Muscle layer of duodenum (tissue), 2 donors: ENCODE measurements at regions not wholly inside any gene's neighbourhood (a gene's known extent, or its start where the extent isn't known, plus 50 kb on each side); places are given as distances from the start of the nearest gene placed in this dataset.

ENCODE experiments used
- H3K27ac ChIP-seq: one replicate; pipeline ENCODE4 v1.7.0; 2013; ENCODE audit warnings: mild to moderate bottlenecking, low read length
- H3K27me3 ChIP-seq: one replicate; pipeline ENCODE4 v1.7.0; 2013; ENCODE audit warnings: low read depth, mild to moderate bottlenecking, control low read depth, low read length
- H3K36me3 ChIP-seq, 2 donors: one replicate each; pipeline ENCODE4 v1.7.0; 2013; ENCODE audit warnings: low read length in 2 of 2, control low read depth in 1 of 2, mild to moderate bottlenecking in 1 of 2; ENCODE audit not compliant: insufficient read depth in 2 of 2, control insufficient read depth in 1 of 2
- H3K4me1 ChIP-seq, 2 donors: one replicate each; pipeline ENCODE4 v1.7.0; 2013; ENCODE audit warnings: low read length in 2 of 2, mild to moderate bottlenecking in 2 of 2, control low read depth in 1 of 2, moderate library complexity in 1 of 2; ENCODE audit not compliant: insufficient read depth in 2 of 2, control insufficient read depth in 1 of 2
- H3K4me3 ChIP-seq, 2 donors: one replicate each; pipeline ENCODE4 v1.7.0; 2013; ENCODE audit warnings: low read length in 2 of 2, low read depth in 1 of 2, mild to moderate bottlenecking in 1 of 2
- H3K9me3 ChIP-seq, 2 donors: one replicate each; pipeline ENCODE4 v1.7.0; 2013; ENCODE audit warnings: low read length in 2 of 2, control low read depth in 1 of 2, mild to moderate bottlenecking in 1 of 2; ENCODE audit not compliant: control insufficient read depth in 1 of 2
- donor health status: healthy.

DNA sequence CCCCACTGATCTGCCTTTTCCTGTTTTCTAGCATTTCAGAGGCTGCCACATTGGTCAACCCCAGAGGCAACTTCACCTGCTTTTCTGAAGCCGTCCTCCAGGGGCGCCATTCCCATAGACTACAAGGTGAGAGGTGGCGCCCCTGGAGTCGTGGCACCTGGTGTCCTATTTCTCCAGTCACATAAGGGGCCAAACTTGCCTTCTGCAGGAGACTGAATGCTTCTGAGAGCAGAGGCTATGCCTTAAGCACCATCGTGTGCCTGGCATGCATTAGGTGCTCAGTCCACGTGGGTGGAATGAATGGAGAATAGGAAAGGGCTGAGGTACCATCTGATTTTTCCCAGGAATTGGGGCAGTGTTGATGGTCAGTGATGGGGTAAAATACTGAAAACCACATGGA lies 164.8 kb downstream of the HAPSTR1 start:
- Histone ChIP-seq H3K4me1 (no peaks in the 10 kb centered on the region), H3K9me3 (no peaks in the 10 kb centered on the region), H3K27me3 (no peaks in the 10 kb centered on the region), H3K36me3 (no peaks in the 10 kb centered on the region), H3K4me3 (no peak overlapping the region), H3K27ac (no peak overlapping the region)

- Histone ChIP-seq H3K27ac (no peak overlapping the region), H3K36me3 (no peaks in the 10 kb centered on the region), H3K9me3 (no peaks in the 10 kb centered on the region), H3K4me1 (no peaks in the 10 kb centered on the region), H3K27me3 (no peaks in the 10 kb centered on the region), H3K4me3 (no peak overlapping the region)
These were observed 166.4 kb downstream of the HAPSTR1 start for GRCh38 chr16:9257843-9258242.

GRCh38 chr16:9258423-9259051 lies 167.1 kb downstream of the HAPSTR1 start:
- no peak overlapping the region for H3K27ac ChIP-seq
- no peaks in the 10 kb centered on the region for H3K36me3 ChIP-seq
- no peaks in the 10 kb centered on the region for H3K9me3 ChIP-seq
- H3K27me3 ChIP-seq = no peaks in the 10 kb centered on the region
- H3K4me1 ChIP-seq = no peaks in the 10 kb centered on the region
- H3K4me3 ChIP-seq = no peak overlapping the region

- Histone ChIP-seq H3K27ac (no peak overlapping the region), H3K9me3 (no peaks in the 10 kb centered on the region), H3K4me1 (no peaks in the 10 kb centered on the region), H3K36me3 (no peaks in the 10 kb centered on the region), H3K4me3 (no peak overlapping the region), H3K27me3 (no peaks in the 10 kb centered on the region)
These were observed 168.6 kb downstream of the HAPSTR1 start for GRCh38 chr16:9259914-9260608.

GRCh38 chr16:9260666-9261065 lies 169.2 kb downstream of the HAPSTR1 start:
- no peaks in the 10 kb centered on the region for H3K27me3 ChIP-seq
- H3K4me3 ChIP-seq = no peak overlapping the region
- H3K27ac ChIP-seq = no peak overlapping the region
- H3K36me3 ChIP-seq = no peaks in the 10 kb centered on the region
- H3K9me3 ChIP-seq = peaks cover 0 to 3% of the 10 kb centered on the region in 2 donors
- H3K4me1 ChIP-seq = no peaks in the 10 kb centered on the region

DNA sequence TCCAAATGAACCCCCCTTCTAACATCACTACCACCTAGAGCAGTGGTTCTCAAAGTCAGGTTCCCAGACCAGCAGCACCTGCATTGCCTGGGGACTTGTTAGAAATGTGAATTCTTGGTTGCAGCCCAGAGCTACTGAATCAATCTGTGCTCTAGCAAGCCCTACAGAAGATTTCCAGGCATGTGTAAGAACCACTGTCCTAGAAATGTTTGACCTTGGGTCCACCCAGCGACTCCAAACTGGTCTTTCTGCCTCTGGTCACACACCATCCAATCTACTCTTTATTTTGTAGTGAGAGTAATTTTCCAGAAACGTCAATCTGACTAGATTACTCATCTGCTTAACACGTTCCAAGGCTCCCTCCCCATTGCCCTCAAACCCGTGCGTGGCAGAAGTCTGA lies 169.9 kb downstream of the HAPSTR1 start:
- H3K4me1 ChIP-seq = no peaks in the 10 kb centered on the region
- H3K9me3 ChIP-seq = peaks cover 0 to 4% of the 10 kb centered on the region in 2 donors
- no peaks in the 10 kb centered on the region for H3K27me3 ChIP-seq
- no peaks in the 10 kb centered on the region for H3K36me3 ChIP-seq
- no peak overlapping the region for H3K4me3 ChIP-seq
- H3K27ac ChIP-seq = no peak overlapping the region

- Histone ChIP-seq H3K27ac (no peak overlapping the region), H3K36me3 (no peaks in the 10 kb centered on the region), H3K4me1 (no peaks in the 10 kb centered on the region), H3K27me3 (no peaks in the 10 kb centered on the region), H3K9me3 (peaks cover 0 to 4% of the 10 kb centered on the region in 2 donors), H3K4me3 (no peak overlapping the region)
These were observed 171.7 kb downstream of the HAPSTR1 start for GRCh38 chr16:9262941-9263715.

GRCh38 chr16:9264067-9264466 lies 172.6 kb downstream of the HAPSTR1 start:
- Histone ChIP-seq H3K9me3 (peaks cover 0 to 4% of the 10 kb centered on the region in 2 donors), H3K27me3 (no peaks in the 10 kb centered on the region), H3K27ac (no peak overlapping the region)

GRCh38 chr16:9268446-9268845 lies 177.0 kb downstream of the HAPSTR1 start:
- Histone ChIP-seq H3K27me3 (no peaks in the 10 kb centered on the region), H3K27ac (no peak overlapping the region), H3K4me3 (no peak overlapping the region), H3K36me3 (no peaks in the 10 kb centered on the region), H3K4me1 (no peaks in the 10 kb centered on the region), H3K9me3 (peaks cover 0 to 4% of the 10 kb centered on the region in 2 donors)

More at GRCh38 chr16:9264067-9264466, 172.6 kb downstream of the HAPSTR1 start:
- Histone ChIP-seq H3K4me1 (no peaks in the 10 kb centered on the region), H3K4me3 (no peak overlapping the region), H3K36me3 (no peaks in the 10 kb centered on the region)

DNA sequence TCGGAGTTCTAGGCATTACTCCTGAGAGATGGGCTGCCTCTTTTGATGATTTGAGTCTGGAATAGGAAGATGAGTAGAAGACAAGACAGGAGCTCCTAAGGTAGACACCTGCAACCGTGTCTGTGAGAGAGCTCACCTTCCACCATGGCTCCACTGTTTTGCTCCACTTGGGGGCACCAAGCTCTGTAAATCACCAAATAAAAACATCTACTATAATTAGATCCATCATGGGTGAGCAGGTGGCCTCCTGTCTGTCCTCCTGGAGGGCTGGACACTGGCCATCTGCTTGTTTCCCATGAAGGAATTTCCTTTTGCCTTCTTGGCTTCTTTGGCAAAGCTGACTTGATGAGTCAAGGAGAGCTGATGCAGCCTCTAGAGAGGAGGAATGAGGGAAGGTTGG lies 179.0 kb downstream of the HAPSTR1 start:
- no peaks in the 10 kb centered on the region for H3K4me1 ChIP-seq
- H3K36me3 ChIP-seq = no peaks in the 10 kb centered on the region
- no peak overlapping the region for H3K4me3 ChIP-seq
- H3K27ac ChIP-seq = no peak overlapping the region
- H3K9me3 ChIP-seq = peaks cover 0 to 4% of the 10 kb centered on the region in 2 donors
- no peaks in the 10 kb centered on the region for H3K27me3 ChIP-seq

- no peak overlapping the region for H3K27ac ChIP-seq
- no peaks in the 10 kb centered on the region for H3K9me3 ChIP-seq
- H3K36me3 ChIP-seq = no peaks in the 10 kb centered on the region
- no peak overlapping the region for H3K4me3 ChIP-seq
- no peaks in the 10 kb centered on the region for H3K27me3 ChIP-seq
- H3K4me1 ChIP-seq = no peaks in the 10 kb centered on the region
These were observed 179.5 kb downstream of the HAPSTR1 start for GRCh38 chr16:9270941-9271340.
